ENCODE measurements at regions not wholly inside any gene's neighbourhood (a gene's known extent, or its start where the extent isn't known, plus 50 kb on each side); places are given as distances from the start of the nearest gene placed in this dataset.
"Not testable (repeated sequence)": the region's sequence is repeated elsewhere in the genome, so short reads cannot be mapped to it uniquely, and the experiment has no call there.

DNA sequence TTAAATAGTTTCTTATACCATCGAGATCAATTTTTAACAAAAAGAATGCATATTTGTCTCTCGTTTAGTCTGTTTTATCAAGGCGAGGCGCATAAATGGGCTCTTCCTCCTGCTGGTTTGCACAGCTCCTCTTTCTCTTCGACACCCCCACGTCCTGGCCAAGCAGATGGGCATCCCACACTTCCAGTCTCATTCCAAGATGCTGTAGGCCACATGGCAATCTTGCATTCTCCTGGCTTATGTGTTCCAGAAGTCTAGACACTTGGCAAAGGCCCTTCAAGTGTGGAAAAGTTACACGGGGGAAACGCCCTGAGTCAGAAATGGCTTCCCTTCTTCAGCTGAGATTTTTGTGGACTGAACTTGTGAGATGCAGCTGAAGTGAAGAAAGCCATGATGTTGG lies 447.1 kb downstream of the QKI start:
- ChIA-PET POLR2A (no interaction called here), CTCF (no interaction called here)
- no peaks in the 10 kb centered on the region for H3K27me3 Mint-ChIP-seq (ENCODE audit: insufficient read depth, unreplicated experiment)
- DNase-seq, result no peak
- Histone ChIP-seq H3K4me3 (ENCODE audit: low read depth, low read length) (no peak overlapping the region), H3K4me1 (no peaks in the 10 kb centered on the region), H3K9me3 (no peaks in the 10 kb centered on the region), H3K36me3 (ENCODE audit: control insufficient read depth, insufficient read depth, low read length) (no peaks in the 10 kb centered on the region), H3K27me3 (replicated peaks; ENCODE audit: control insufficient read depth, insufficient read depth, low read length) (no peaks in the 10 kb centered on the region)
- H3K27ac Mint-ChIP-seq (ENCODE audit: unreplicated experiment), result no peak overlapping the region
- H3K4me3 Mint-ChIP-seq (ENCODE audit: unreplicated experiment), result no peak overlapping the region
- intact Hi-C loops (cut with micrococcal nuclease; ENCODE audit: unreplicated experiment), result no loop called here
- H3K9me3 Mint-ChIP-seq (ENCODE audit: unreplicated experiment), result no peaks in the 10 kb centered on the region
- no TSS peak for BruUV-seq (replicated peaks)
- no peak for TF ChIP-seq CTCF (IDR thresholded peaks at IDR 0.05; ENCODE audit: insufficient read depth in 1 of 2, low read depth in 1 of 2, low read length in 1 of 2, severe bottlenecking in 1 of 2, unreplicated experiment in 1 of 2)
- no peaks in the 10 kb centered on the region for H3K4me1 Mint-ChIP-seq (ENCODE audit: low read depth, unreplicated experiment)
- no peaks in the 10 kb centered on the region for H3K36me3 Mint-ChIP-seq (ENCODE audit: insufficient read depth, unreplicated experiment)

- Histone ChIP-seq H3K4me3 (ENCODE audit: low read depth, low read length) (no peak overlapping the region), H3K9me3 (no peaks in the 10 kb centered on the region), H3K27me3 (replicated peaks; ENCODE audit: control insufficient read depth, insufficient read depth, low read length) (no peaks in the 10 kb centered on the region), H3K4me1 (no peaks in the 10 kb centered on the region), H3K36me3 (ENCODE audit: control insufficient read depth, insufficient read depth, low read length) (no peaks in the 10 kb centered on the region)
- intact Hi-C loops (cut with micrococcal nuclease; ENCODE audit: unreplicated experiment), result no loop called here
- no peaks in the 10 kb centered on the region for H3K9me3 Mint-ChIP-seq (ENCODE audit: unreplicated experiment)
- no peak for TF ChIP-seq CTCF (IDR thresholded peaks at IDR 0.05; ENCODE audit: insufficient read depth in 1 of 2, low read depth in 1 of 2, low read length in 1 of 2, severe bottlenecking in 1 of 2, unreplicated experiment in 1 of 2)
- no TSS peak for BruUV-seq (replicated peaks)
- H3K27ac Mint-ChIP-seq (ENCODE audit: unreplicated experiment), result no peak overlapping the region
- peak; percentile 3 to 46 for DNase-seq
- no peaks in the 10 kb centered on the region for H3K27me3 Mint-ChIP-seq (ENCODE audit: insufficient read depth, unreplicated experiment)
- POLR2A ChIA-PET, result no interaction called here
- no peaks in the 10 kb centered on the region for H3K4me1 Mint-ChIP-seq (ENCODE audit: low read depth, unreplicated experiment)
- no peaks in the 10 kb centered on the region for H3K36me3 Mint-ChIP-seq (ENCODE audit: insufficient read depth, unreplicated experiment)
- CTCF ChIA-PET, result no interaction called here
- H3K4me3 Mint-ChIP-seq (ENCODE audit: unreplicated experiment), result no peak overlapping the region
Measured at GRCh38 chr6:163860287-163861081, 446.0 kb downstream of the QKI start.

GRCh38 chr6:163858870-163859269 lies 444.4 kb downstream of the QKI start:
- H3K9me3 ChIP-seq; H3K4me1 Mint-ChIP-seq (ENCODE audit: low read depth, unreplicated experiment); H3K4me3 ChIP-seq (ENCODE audit: low read depth, low read length); BruUV-seq (replicated peaks); H3K27me3 ChIP-seq (replicated peaks; ENCODE audit: control insufficient read depth, insufficient read depth, low read length); H3K27me3 Mint-ChIP-seq (ENCODE audit: insufficient read depth, unreplicated experiment); intact Hi-C loops (cut with micrococcal nuclease; ENCODE audit: unreplicated experiment); H3K36me3 Mint-ChIP-seq (ENCODE audit: insufficient read depth, unreplicated experiment); H3K36me3 ChIP-seq (ENCODE audit: control insufficient read depth, insufficient read depth, low read length); H3K9me3 Mint-ChIP-seq (ENCODE audit: unreplicated experiment); H3K27ac Mint-ChIP-seq (ENCODE audit: unreplicated experiment); H3K4me3 Mint-ChIP-seq (ENCODE audit: unreplicated experiment); POLR2A ChIA-PET; CTCF ChIA-PET; H3K4me1 ChIP-seq; DNase-seq: not testable (repeated sequence)

Measured in Caco-2 (cell line).